ENCODE measurements at regions not wholly inside any gene's neighbourhood (a gene's known extent, or its start where the extent isn't known, plus 50 kb on each side); places are given as distances from the start of the nearest gene placed in this dataset.

DNA sequence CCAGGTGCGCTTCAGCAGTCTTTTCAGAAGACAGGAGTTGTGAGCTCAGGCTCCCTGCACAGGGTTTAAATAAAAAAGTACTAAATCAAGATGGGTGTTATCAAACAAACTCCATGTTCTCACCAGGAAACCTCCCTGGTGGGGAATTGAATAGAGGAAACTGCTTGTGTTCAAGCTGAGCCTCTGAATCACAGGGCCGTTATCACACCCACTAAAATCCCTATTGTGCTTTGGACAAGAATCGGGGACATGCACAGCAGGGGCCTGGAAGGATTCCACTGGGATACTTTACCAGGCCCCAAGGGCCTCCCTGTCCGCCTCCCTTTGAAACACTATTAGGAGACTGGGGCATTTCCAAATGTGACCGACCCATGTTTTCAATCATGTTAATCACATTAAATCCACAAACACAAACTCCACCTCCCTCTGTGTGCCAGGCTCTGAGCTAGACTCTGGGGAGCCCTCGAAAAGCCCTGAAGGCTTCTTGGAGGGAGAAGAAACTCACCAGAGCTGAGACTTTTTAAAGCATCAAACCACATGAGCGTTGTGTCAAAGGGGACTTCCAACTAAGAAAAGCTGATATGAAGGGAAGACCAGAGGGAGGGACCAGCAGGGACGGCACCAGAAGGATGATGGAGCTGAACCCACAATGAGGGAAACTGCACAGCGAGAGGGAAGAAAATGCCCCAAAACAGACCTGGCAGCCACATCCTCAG lies 458.7 kb upstream of the ID2 start:
- Histone ChIP-seq H3K9me3 (no peaks in the 10 kb centered on the region), H3K36me3 (no peaks in the 10 kb centered on the region), H3K4me1 (peaks cover 8 to 15% (median 9%) of the 10 kb centered on the region in 4 donors), H3K27me3 (no peaks in the 10 kb centered on the region), H3K27ac (replicated peaks in 1 of 4) (no peak overlapping the region), H3K4me3 (no peak overlapping the region)
- peak; percentile 68 for DNase-seq (ENCODE audit: extremely low spot score)
- WGBS, result 94% methylated on average over 9 of the region's 9 CpGs
- TF ChIP-seq, protein P1, sequence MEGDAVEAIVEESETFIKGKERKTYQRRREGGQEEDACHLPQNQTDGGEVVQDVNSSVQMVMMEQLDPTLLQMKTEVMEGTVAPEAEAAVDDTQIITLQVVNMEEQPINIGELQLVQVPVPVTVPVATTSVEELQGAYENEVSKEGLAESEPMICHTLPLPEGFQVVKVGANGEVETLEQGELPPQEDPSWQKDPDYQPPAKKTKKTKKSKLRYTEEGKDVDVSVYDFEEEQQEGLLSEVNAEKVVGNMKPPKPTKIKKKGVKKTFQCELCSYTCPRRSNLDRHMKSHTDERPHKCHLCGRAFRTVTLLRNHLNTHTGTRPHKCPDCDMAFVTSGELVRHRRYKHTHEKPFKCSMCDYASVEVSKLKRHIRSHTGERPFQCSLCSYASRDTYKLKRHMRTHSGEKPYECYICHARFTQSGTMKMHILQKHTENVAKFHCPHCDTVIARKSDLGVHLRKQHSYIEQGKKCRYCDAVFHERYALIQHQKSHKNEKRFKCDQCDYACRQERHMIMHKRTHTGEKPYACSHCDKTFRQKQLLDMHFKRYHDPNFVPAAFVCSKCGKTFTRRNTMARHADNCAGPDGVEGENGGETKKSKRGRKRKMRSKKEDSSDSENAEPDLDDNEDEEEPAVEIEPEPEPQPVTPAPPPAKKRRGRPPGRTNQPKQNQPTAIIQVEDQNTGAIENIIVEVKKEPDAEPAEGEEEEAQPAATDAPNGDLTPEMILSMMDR (IDR thresholded peaks at IDR 0.05), result no peak
- no peak for TF ChIP-seq POLR2A (IDR thresholded peaks at IDR 0.05; ENCODE audit: low read depth)
- TF ChIP-seq POLR2AphosphoS5 (IDR thresholded peaks at IDR 0.05), result no peak
- TF ChIP-seq EP300 (IDR thresholded peaks at IDR 0.05), result no peak
- intact Hi-C loops (cut with DNase I), result no loop called here

DNA sequence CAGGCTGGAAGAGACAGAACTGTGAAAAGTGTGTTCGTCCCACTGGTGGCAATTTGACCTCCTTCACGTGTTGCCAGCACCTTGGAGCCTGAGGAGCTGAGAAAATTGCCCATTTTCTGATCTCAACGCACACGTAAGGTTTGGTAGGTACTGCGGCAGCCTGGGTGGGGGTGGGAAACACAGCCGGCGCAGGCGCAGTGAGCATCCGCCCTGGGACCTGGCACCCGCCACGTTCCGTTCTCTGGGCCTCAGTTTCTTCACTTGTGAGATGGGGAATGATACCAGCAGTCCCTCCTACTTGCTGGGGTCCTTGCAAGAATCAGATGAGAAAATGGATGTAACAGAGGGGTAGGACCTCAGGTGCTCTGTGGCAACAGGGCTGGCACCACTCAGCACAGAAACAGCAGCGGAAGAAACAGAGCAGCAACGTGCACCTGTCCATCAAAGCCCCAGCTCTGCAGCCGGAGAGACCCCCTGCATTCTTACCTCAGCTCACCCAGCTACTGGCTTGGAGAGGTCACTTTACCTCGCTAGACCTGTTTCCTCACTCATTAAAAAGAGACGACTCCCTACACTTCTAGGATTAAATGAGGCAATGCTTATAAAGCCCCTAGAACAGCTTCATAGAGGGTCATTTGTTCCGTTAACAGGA lies 458.0 kb upstream of the ID2 start:
- no peaks in the 10 kb centered on the region for H3K36me3 ChIP-seq
- H3K27me3 ChIP-seq, result no peaks in the 10 kb centered on the region
- H3K27ac ChIP-seq (replicated peaks in 1 of 4), result no peak overlapping the region
- intact Hi-C loops (cut with DNase I), result no loop called here
- peak; percentile 37 for DNase-seq (ENCODE audit: extremely low spot score)
- TF ChIP-seq EP300 (IDR thresholded peaks at IDR 0.05), result no peak
- TF ChIP-seq, protein P1 (IDR thresholded peaks at IDR 0.05), result no peak
- no peak for TF ChIP-seq POLR2A (IDR thresholded peaks at IDR 0.05; ENCODE audit: low read depth)
- no peak for TF ChIP-seq POLR2AphosphoS5 (IDR thresholded peaks at IDR 0.05)
- H3K4me3 ChIP-seq, result no peak overlapping the region
- H3K4me1 ChIP-seq, result peaks cover 8 to 15% (median 9%) of the 10 kb centered on the region in 4 donors
- H3K9me3 ChIP-seq, result no peaks in the 10 kb centered on the region
- WGBS, result 98% methylated on average over 12 of the region's 18 CpGs

DNA sequence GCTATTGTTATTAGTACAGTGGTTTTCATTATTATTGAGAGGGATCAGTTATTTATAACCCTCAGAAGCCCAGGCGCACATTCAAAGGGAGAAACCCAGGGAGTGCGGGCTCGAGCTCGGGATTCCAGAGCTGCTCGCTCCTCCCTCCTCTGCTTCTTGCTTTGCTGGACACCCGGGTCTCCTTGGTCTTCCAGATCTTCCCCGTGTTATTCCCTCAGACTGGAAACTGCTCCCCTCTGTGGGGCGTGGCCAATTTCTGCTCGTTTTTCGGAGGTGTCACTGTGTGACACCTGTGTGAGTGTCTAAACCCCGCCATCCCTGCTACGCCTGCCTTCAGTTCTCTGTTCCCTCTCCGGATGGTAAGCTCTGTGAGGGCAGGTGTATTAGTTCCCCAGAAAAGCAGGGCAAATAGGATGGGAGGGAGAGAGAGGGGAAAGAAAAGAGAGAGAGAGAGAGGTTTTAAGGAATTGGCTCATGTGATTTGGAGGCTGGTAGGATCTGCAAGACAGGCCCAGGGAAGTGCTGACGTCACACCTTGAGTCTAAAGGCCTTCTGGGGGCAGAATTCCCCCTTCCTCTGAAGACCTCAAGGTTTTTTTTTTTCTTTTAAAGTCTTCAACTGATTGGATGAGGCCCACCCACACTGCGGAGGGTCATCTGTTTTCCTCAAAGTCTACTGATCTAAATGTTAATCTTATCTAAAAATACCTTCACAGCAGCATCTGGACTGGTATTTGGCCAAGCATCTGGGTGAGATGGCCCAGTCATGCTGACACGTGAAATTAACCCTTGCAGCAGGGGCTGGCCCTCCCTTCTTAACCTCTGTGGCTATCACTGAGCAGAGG lies 457.3 kb upstream of the ID2 start:
- Histone ChIP-seq H3K27me3 (no peaks in the 10 kb centered on the region), H3K36me3 (no peaks in the 10 kb centered on the region), H3K4me3 (no peak overlapping the region), H3K9me3 (no peaks in the 10 kb centered on the region), H3K27ac (replicated peaks in 1 of 4) (no peak overlapping the region), H3K4me1 (peaks cover 12 to 19% (median 15%) of the 10 kb centered on the region in 4 donors)
- peak; percentile 31 for DNase-seq (ENCODE audit: extremely low spot score)
- 90% methylated on average over 16 of the region's 16 CpGs for WGBS
- no peak for TF ChIP-seq EP300 (IDR thresholded peaks at IDR 0.05)
- TF ChIP-seq, protein P1 (IDR thresholded peaks at IDR 0.05), result no peak
- no peak for TF ChIP-seq POLR2AphosphoS5 (IDR thresholded peaks at IDR 0.05)
- no peak for TF ChIP-seq POLR2A (IDR thresholded peaks at IDR 0.05; ENCODE audit: low read depth)
- intact Hi-C loops (cut with DNase I), result no loop called here

DNA sequence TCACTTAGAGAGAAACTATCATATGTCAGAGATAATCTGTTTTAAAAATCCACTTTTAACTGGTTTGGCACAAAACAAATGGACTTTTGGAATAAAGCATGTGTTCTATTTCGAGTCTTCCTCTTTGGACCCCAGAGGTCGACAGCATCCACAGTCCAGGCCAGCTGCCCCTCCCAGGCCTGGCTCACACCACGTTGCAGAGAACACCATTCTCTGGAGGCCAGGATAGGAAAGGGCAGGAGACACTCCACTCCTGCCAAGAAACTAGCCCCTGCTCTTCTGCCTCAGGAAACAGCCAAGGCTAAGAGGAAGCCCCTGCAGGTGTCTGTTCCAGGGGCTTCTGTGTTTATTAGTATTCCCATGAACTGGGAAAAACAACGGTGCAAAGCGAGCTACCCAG lies 456.6 kb upstream of the ID2 start:
- DNase-seq (ENCODE audit: extremely low spot score), result peak; percentile 70
- Histone ChIP-seq H3K27ac (replicated peaks in 1 of 4) (no peak overlapping the region), H3K27me3 (no peaks in the 10 kb centered on the region), H3K4me1 (peaks cover 18 to 19% (median 19%) of the 10 kb centered on the region in 4 donors), H3K36me3 (no peaks in the 10 kb centered on the region), H3K4me3 (no peak overlapping the region), H3K9me3 (no peaks in the 10 kb centered on the region)
- TF ChIP-seq, protein P1 (IDR thresholded peaks at IDR 0.05), result no peak
- TF ChIP-seq POLR2AphosphoS5 (IDR thresholded peaks at IDR 0.05) (no peak), EP300 (IDR thresholded peaks at IDR 0.05) (no peak), POLR2A (IDR thresholded peaks at IDR 0.05; ENCODE audit: low read depth) (no peak)
- intact Hi-C loops (cut with DNase I), result no loop called here
- 75% methylated on average over 4 of the region's 5 CpGs for WGBS

Data from esophagus muscularis mucosa (tissue), 4 donors.